AG04450 (cell line): ENCODE measurements at regions not wholly inside any gene's neighbourhood (a gene's known extent, or its start where the extent isn't known, plus 50 kb on each side); places are given as distances from the start of the nearest gene placed in this dataset.
A peak's percentile ranks its signal among the peaks of the same experiment; 100 is the strongest.
"Not testable (repeated sequence)": the region's sequence is repeated elsewhere in the genome, so short reads cannot be mapped to it uniquely, and the experiment has no call there.

Experiments
- CTCF ChIA-PET: fragments of 300-600, 350-600 bp; formaldehyde crosslinking; extraction: SDS; loops from one replicate; lab custom pipeline; 2022; ENCODE audit warnings: antibody characterized with exemption, inconsistent platforms; lab: Charles Lee
- POLR2A ChIA-PET: fragments of 350-600 bp; formaldehyde crosslinking; extraction: SDS; loops from one replicate; lab custom pipeline; 2021; ENCODE audit warnings: antibody characterized with exemption, inconsistent platforms; lab: Yijun Ruan, JAX
- DNase-seq: peaks from one replicate; pipeline ENCODE4 v3.0.0-alpha.2; 2011; ENCODE audit warnings: low read depth, low spot score
- H3K27ac ChIP-seq: one replicate; pipeline ENCODE4 v1.5.1; 2012; ENCODE audit warnings: low read depth, low read length, control low read depth
- H3K27me3 ChIP-seq: one replicate; pipeline ENCODE4 v1.6.0; 2012; ENCODE audit warnings: low read length; ENCODE audit not compliant: control insufficient read depth, insufficient read depth
- H3K4me3 ChIP-seq: 2 replicates; pipeline ENCODE4 v1.5.1; 2011; ENCODE audit warnings: mild to moderate bottlenecking, low read depth, low read length, control low read depth
- H3K9me3 ChIP-seq: 2 replicates; pipeline ENCODE4 v1.5.1; 2012; ENCODE audit warnings: low read length; ENCODE audit not compliant: control insufficient read depth, insufficient read depth
- CTCF ChIP-seq: IDR thresholded peaks from 2 replicates; pipeline ENCODE4 v1.5.1; 2011; ENCODE audit warnings: low read depth, low read length, control low read depth, inconsistent platforms

- Histone ChIP-seq H3K27me3 (no peaks in the 10 kb centered on the region), H3K27ac (peak overlapping the region; percentile 97), H3K4me3 (no peak overlapping the region; the same call in 1 of the 2 replicates), H3K9me3 (peaks cover 4% of the 10 kb centered on the region; the same call in 1 of the 2 replicates)
- ChIA-PET POLR2A (interaction anchor here (0.6 to 1.8 kb wide), 11 partner anchors 8 to 201 kb away, joined by 3 to 12 read pairs (median 4); partner anchors contain the start of genes ANKRD28 and GALNT15), CTCF (interaction anchor here (1.2 kb wide), 1 partner anchor 67 kb away, joined by 3 read pairs; no protein-coding TSS in a partner anchor)
- DNase-seq: no peak
- no peak for TF ChIP-seq CTCF
Observed at GRCh38 chr3:15982243-15982642, 184.5 kb upstream of the ANKRD28 start.

- no peak for TF ChIP-seq CTCF
- POLR2A ChIA-PET: interaction anchor here (0.6 to 1.8 kb wide), 12 partner anchors 8 to 884 kb away, joined by 3 to 12 read pairs (median 4); partner anchors contain the start of genes ANKRD28, GALNT15 and RBSN
- no peaks in the 10 kb centered on the region for H3K27me3 ChIP-seq
- H3K9me3 ChIP-seq: peaks cover 5% of the 10 kb centered on the region; the same call in 1 of the 2 replicates
- DNase-seq: peak; percentile 84
- H3K4me3 ChIP-seq: peak overlapping the region; percentile 38
- CTCF ChIA-PET: interaction anchor here (0.7 to 1.2 kb wide), 2 partner anchors 66 to 167 kb away, joined by 3 to 4 read pairs; no protein-coding TSS in a partner anchor
- H3K27ac ChIP-seq: peak overlapping the region; percentile 97
Observed at GRCh38 chr3:15982667-15983196, 185.0 kb upstream of the ANKRD28 start.

- peak overlapping the region; percentile 97 for H3K27ac ChIP-seq
- H3K27me3 ChIP-seq: no peaks in the 10 kb centered on the region
- TF ChIP-seq CTCF: no peak
- CTCF ChIA-PET: interaction anchor here (0.7 to 1.2 kb wide), 2 partner anchors 66 to 168 kb away, joined by 3 to 4 read pairs; no protein-coding TSS in a partner anchor
- peaks cover 9% of the 10 kb centered on the region for H3K9me3 ChIP-seq
- peak; percentile 49 for DNase-seq
- peak overlapping the region; percentile 38 for H3K4me3 ChIP-seq
- POLR2A ChIA-PET: interaction anchor here (0.6 to 1.8 kb wide), 11 partner anchors 9 to 884 kb away, joined by 3 to 12 read pairs (median 4); partner anchors contain the start of genes ANKRD28, GALNT15 and RBSN
Observed at GRCh38 chr3:15983232-15983631, 185.5 kb upstream of the ANKRD28 start.

GRCh38 chr3:15983693-15984092 is 185.9 kb upstream of the ANKRD28 start:
- Histone ChIP-seq H3K27me3 (no peaks in the 10 kb centered on the region), H3K9me3 (peaks cover 10% of the 10 kb centered on the region), H3K27ac (peak overlapping the region; percentile 97), H3K4me3 (no peak overlapping the region)
- ChIA-PET POLR2A (interaction anchor here (1.2 to 1.8 kb wide), 3 partner anchors 9 to 76 kb away, joined by 4 to 12 read pairs (median 6); no protein-coding TSS in a partner anchor), CTCF (no interaction called here)
- TF ChIP-seq CTCF: no peak
- no peak for DNase-seq

GRCh38 chr3:15989419-15989818 is 185.1 kb upstream of the GALNT15 start:
- CTCF ChIA-PET: interaction anchor here (0.6 kb wide), 1 partner anchor 216 kb away, joined by 6 read pairs; no protein-coding TSS in a partner anchor
- DNase-seq: no peak
- Histone ChIP-seq H3K27me3 (no peaks in the 10 kb centered on the region), H3K4me3 (no peak overlapping the region), H3K9me3 (peaks cover 6% of the 10 kb centered on the region), H3K27ac (no peak overlapping the region)
- POLR2A ChIA-PET: no interaction called here
- peak; percentile 46 for TF ChIP-seq CTCF

GRCh38 chr3:15993660-15994059 is 180.8 kb upstream of the GALNT15 start:
- H3K9me3 ChIP-seq, H3K27me3 ChIP-seq, CTCF ChIA-PET, DNase-seq, H3K4me3 ChIP-seq, POLR2A ChIA-PET, H3K27ac ChIP-seq: not testable (repeated sequence)

GRCh38 chr3:15996496-15996895 is 178.0 kb upstream of the GALNT15 start:
- H3K4me3 ChIP-seq, POLR2A ChIA-PET, CTCF ChIA-PET, H3K27ac ChIP-seq, H3K27me3 ChIP-seq, DNase-seq, H3K9me3 ChIP-seq: not testable (repeated sequence)
